Activated naive CD4-positive, alpha-beta T cell treated with anti-CD3 and anti-CD28 coated beads, Interleukin-2, amount 10 ng/mL, durations not matched to agents 7 days and 5 days (primary cell): ENCODE measurements at regions not wholly inside any gene's neighbourhood (a gene's known extent, or its start where the extent isn't known, plus 50 kb on each side); places are given as distances from the start of the nearest gene placed in this dataset.

Experiments
- CTCF ChIA-PET: fragments of 350-600 bp; sonication (Branson Sonifier 250); formaldehyde crosslinking; loops from one replicate; lab custom pipeline; 2021; ENCODE audit warnings: antibody characterized with exemption; lab: Charles Lee
- DNase-seq: peaks from one replicate; pipeline ENCODE4 v3.0.0-alpha.2; 2020
- H3K27ac Mint-ChIP-seq: one replicate; pipeline ENCODE4 v1.8.0; 2021; ENCODE audit warnings: mild to moderate bottlenecking, moderate library complexity, mixed read lengths
- H3K27me3 Mint-ChIP-seq: one replicate; pipeline ENCODE4 v1.8.0; 2021; ENCODE audit warnings: mild to moderate bottlenecking, mixed read lengths
- H3K36me3 Mint-ChIP-seq: one replicate; pipeline ENCODE4 v1.8.0; 2021; ENCODE audit warnings: mixed read lengths
- H3K4me1 Mint-ChIP-seq: one replicate; pipeline ENCODE4 v1.8.0; 2021; ENCODE audit warnings: mixed read lengths
- H3K4me3 Mint-ChIP-seq: one replicate; pipeline ENCODE4 v1.8.0; 2021; ENCODE audit warnings: mild to moderate bottlenecking, moderate library complexity, mixed read lengths
- H3K9me3 Mint-ChIP-seq: one replicate; pipeline ENCODE4 v1.8.0; 2021; ENCODE audit warnings: mixed read lengths

GRCh38 chr11:119843877-119844276 lies 114.9 kb upstream of the NECTIN1 start:
- DNase-seq, result no peak
- Mint-ChIP-seq H3K36me3 (no peaks in the 10 kb centered on the region), H3K27ac (no peak overlapping the region), H3K9me3 (no peaks in the 10 kb centered on the region), H3K4me1 (no peaks in the 10 kb centered on the region), H3K27me3 (peaks cover 14% of the 10 kb centered on the region), H3K4me3 (no peak overlapping the region)
- CTCF ChIA-PET, result no interaction called here

- no peak overlapping the region for H3K27ac Mint-ChIP-seq
- H3K9me3 Mint-ChIP-seq, result no peaks in the 10 kb centered on the region
- CTCF ChIA-PET, result no interaction called here
- no peak overlapping the region for H3K4me3 Mint-ChIP-seq
- H3K4me1 Mint-ChIP-seq, result no peaks in the 10 kb centered on the region
- H3K27me3 Mint-ChIP-seq, result peaks cover 17% of the 10 kb centered on the region
- no peaks in the 10 kb centered on the region for H3K36me3 Mint-ChIP-seq
- DNase-seq, result no peak
Observed at GRCh38 chr11:119842731-119843130, 113.7 kb upstream of the NECTIN1 start.

- Mint-ChIP-seq H3K36me3 (no peaks in the 10 kb centered on the region), H3K27me3 (peaks cover 17% of the 10 kb centered on the region)
- no peak for DNase-seq
Observed at GRCh38 chr11:119839476-119840133, 110.6 kb upstream of the NECTIN1 start.

GRCh38 chr11:119835753-119836152 lies 106.8 kb upstream of the NECTIN1 start:
- Mint-ChIP-seq H3K36me3 (no peaks in the 10 kb centered on the region), H3K27me3 (peaks cover 23% of the 10 kb centered on the region), H3K4me3 (no peak overlapping the region), H3K9me3 (no peaks in the 10 kb centered on the region), H3K4me1 (no peaks in the 10 kb centered on the region), H3K27ac (no peak overlapping the region)
- CTCF ChIA-PET, result no interaction called here
- no peak for DNase-seq

More at GRCh38 chr11:119839476-119840133, 110.6 kb upstream of the NECTIN1 start:
- Mint-ChIP-seq H3K4me1 (no peaks in the 10 kb centered on the region), H3K9me3 (no peaks in the 10 kb centered on the region), H3K4me3 (no peak overlapping the region), H3K27ac (no peak overlapping the region)
- CTCF ChIA-PET, result no interaction called here

- Mint-ChIP-seq H3K27me3 (peaks cover 27% of the 10 kb centered on the region), H3K4me3 (no peak overlapping the region), H3K36me3 (no peaks in the 10 kb centered on the region), H3K27ac (no peak overlapping the region), H3K9me3 (no peaks in the 10 kb centered on the region), H3K4me1 (no peaks in the 10 kb centered on the region)
- no peak for DNase-seq
- CTCF ChIA-PET, result no interaction called here
Observed at GRCh38 chr11:119832202-119832935, 103.4 kb upstream of the NECTIN1 start.

- Mint-ChIP-seq H3K9me3 (no peaks in the 10 kb centered on the region), H3K27ac (no peak overlapping the region), H3K4me3 (no peak overlapping the region), H3K36me3 (no peaks in the 10 kb centered on the region), H3K4me1 (no peaks in the 10 kb centered on the region), H3K27me3 (peaks cover 30% of the 10 kb centered on the region)
- DNase-seq, result no peak
- CTCF ChIA-PET, result no interaction called here
Observed at GRCh38 chr11:119831011-119831410, 102.0 kb upstream of the NECTIN1 start.

GRCh38 chr11:119830400-119830799 lies 101.4 kb upstream of the NECTIN1 start:
- Mint-ChIP-seq H3K36me3 (no peaks in the 10 kb centered on the region), H3K27me3 (peaks cover 30% of the 10 kb centered on the region), H3K27ac (no peak overlapping the region), H3K4me3 (no peak overlapping the region), H3K9me3 (no peaks in the 10 kb centered on the region), H3K4me1 (no peaks in the 10 kb centered on the region)
- CTCF ChIA-PET, result no interaction called here
- no peak for DNase-seq

- no peaks in the 10 kb centered on the region for H3K36me3 Mint-ChIP-seq
- H3K4me1 Mint-ChIP-seq, result no peaks in the 10 kb centered on the region
- no peaks in the 10 kb centered on the region for H3K9me3 Mint-ChIP-seq
- CTCF ChIA-PET, result no interaction called here
- no peak overlapping the region for H3K27ac Mint-ChIP-seq
- no peak for DNase-seq
- peaks cover 31% of the 10 kb centered on the region for H3K27me3 Mint-ChIP-seq
- H3K4me3 Mint-ChIP-seq, result no peak overlapping the region
Observed at GRCh38 chr11:119829402-119829801, 100.4 kb upstream of the NECTIN1 start.

- Mint-ChIP-seq H3K4me1 (no peaks in the 10 kb centered on the region), H3K27ac (no peak overlapping the region), H3K36me3 (no peaks in the 10 kb centered on the region), H3K4me3 (no peak overlapping the region), H3K9me3 (no peaks in the 10 kb centered on the region), H3K27me3 (peaks cover 37% of the 10 kb centered on the region)
- CTCF ChIA-PET, result no interaction called here
- DNase-seq, result no peak
Observed at GRCh38 chr11:119828819-119829218, 99.8 kb upstream of the NECTIN1 start.

GRCh38 chr11:119828006-119828405 lies 99.0 kb upstream of the NECTIN1 start:
- peaks cover 40% of the 10 kb centered on the region for H3K27me3 Mint-ChIP-seq
- no peak overlapping the region for H3K27ac Mint-ChIP-seq
- CTCF ChIA-PET, result no interaction called here

GRCh38 chr11:119827113-119827512 lies 98.1 kb upstream of the NECTIN1 start:
- H3K27me3 Mint-ChIP-seq, result peaks cover 36% of the 10 kb centered on the region
- H3K27ac Mint-ChIP-seq, result no peak overlapping the region
- no peaks in the 10 kb centered on the region for H3K9me3 Mint-ChIP-seq
- no peak overlapping the region for H3K4me3 Mint-ChIP-seq
- no peaks in the 10 kb centered on the region for H3K36me3 Mint-ChIP-seq
- DNase-seq, result no peak
- CTCF ChIA-PET, result no interaction called here
- H3K4me1 Mint-ChIP-seq, result no peaks in the 10 kb centered on the region

More at GRCh38 chr11:119828006-119828405, 99.0 kb upstream of the NECTIN1 start:
- H3K4me3 Mint-ChIP-seq, result no peak overlapping the region
- no peaks in the 10 kb centered on the region for H3K9me3 Mint-ChIP-seq
- DNase-seq, result no peak
- H3K36me3 Mint-ChIP-seq, result no peaks in the 10 kb centered on the region
- no peaks in the 10 kb centered on the region for H3K4me1 Mint-ChIP-seq

GRCh38 chr11:119823077-119823476 lies 94.1 kb upstream of the NECTIN1 start:
- Mint-ChIP-seq H3K27me3 (peaks cover 24% of the 10 kb centered on the region), H3K4me3 (no peak overlapping the region), H3K9me3 (no peaks in the 10 kb centered on the region), H3K4me1 (no peaks in the 10 kb centered on the region), H3K27ac (no peak overlapping the region), H3K36me3 (no peaks in the 10 kb centered on the region)
- no peak for DNase-seq
- CTCF ChIA-PET, result no interaction called here

- Mint-ChIP-seq H3K36me3 (no peaks in the 10 kb centered on the region), H3K27me3 (peaks cover 4% of the 10 kb centered on the region), H3K4me1 (no peaks in the 10 kb centered on the region), H3K27ac (no peak overlapping the region), H3K4me3 (no peak overlapping the region), H3K9me3 (no peaks in the 10 kb centered on the region)
- no peak for DNase-seq
- CTCF ChIA-PET, result no interaction called here
Observed at GRCh38 chr11:119816660-119817059, 87.7 kb upstream of the NECTIN1 start.

GRCh38 chr11:119814766-119815165 lies 85.8 kb upstream of the NECTIN1 start:
- peaks cover 4% of the 10 kb centered on the region for H3K27me3 Mint-ChIP-seq
- CTCF ChIA-PET, result no interaction called here
- no peak overlapping the region for H3K4me3 Mint-ChIP-seq
- H3K36me3 Mint-ChIP-seq, result no peaks in the 10 kb centered on the region
- no peak overlapping the region for H3K27ac Mint-ChIP-seq
- H3K9me3 Mint-ChIP-seq, result no peaks in the 10 kb centered on the region
- H3K4me1 Mint-ChIP-seq, result no peaks in the 10 kb centered on the region
- DNase-seq, result no peak
